ENCODE measurements at regions not wholly inside any gene's neighbourhood (a gene's known extent, or its start where the extent isn't known, plus 50 kb on each side); places are given as distances from the start of the nearest gene placed in this dataset.

DNA sequence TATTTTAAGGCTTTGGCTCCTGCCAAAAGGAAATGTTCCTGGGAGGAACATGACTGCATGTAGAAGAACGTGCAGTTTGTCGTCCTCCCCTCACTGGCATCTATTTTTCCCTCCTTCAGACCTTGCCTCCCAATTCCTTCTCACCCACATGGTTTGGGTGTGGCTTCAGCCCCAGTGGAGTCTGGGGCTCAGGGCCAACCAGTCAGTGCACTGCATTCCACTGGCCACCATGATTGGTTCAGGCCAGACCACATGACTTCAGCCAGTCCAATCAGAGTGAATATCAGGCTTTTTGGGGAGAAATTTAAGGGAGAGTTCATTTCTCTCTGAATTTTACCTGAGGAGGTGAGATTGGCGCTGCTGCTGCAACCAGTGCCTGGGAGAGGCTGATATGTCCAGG, 171.6 kb downstream of the ZIC5 start:
- intact Hi-C loops (cut with DNase I), result no loop called here
- no peak for DNase-seq
- no peak overlapping the region for H3K9ac ChIP-seq (ENCODE audit: low read depth in 2 of 2, low read length in 2 of 2)

DNA sequence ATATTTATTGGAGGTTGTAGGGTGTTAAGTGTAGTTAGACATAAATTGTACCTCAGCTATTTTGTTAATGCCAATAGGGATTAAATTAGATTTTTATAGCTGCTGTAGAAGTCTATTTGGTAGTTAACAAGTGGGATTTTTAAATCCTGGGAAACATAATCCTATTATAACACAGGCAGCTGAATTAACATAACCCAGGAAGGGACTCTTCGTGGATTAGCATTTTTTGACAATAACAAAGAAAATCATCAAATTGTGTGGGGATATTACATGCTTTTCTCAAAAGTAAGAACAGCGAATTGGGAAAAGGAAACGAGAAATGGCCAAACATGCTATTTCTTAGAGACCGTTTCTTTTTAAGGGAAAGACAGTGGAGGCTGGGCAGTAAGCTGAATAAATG, 172.8 kb downstream of the ZIC5 start:
- Histone ChIP-seq H3K4me1 (no peaks in the 10 kb centered on the region), H3K9me3 (no peaks in the 10 kb centered on the region), H3K9ac (ENCODE audit: low read depth in 2 of 2, low read length in 2 of 2) (no peak overlapping the region), H3K27me3 (no peaks in the 10 kb centered on the region), H3K27ac (no peak overlapping the region), H3K36me3 (no peaks in the 10 kb centered on the region), H3K4me3 (no peak overlapping the region)
- DNase-seq, result no peak
- TF ChIP-seq, protein P1, sequence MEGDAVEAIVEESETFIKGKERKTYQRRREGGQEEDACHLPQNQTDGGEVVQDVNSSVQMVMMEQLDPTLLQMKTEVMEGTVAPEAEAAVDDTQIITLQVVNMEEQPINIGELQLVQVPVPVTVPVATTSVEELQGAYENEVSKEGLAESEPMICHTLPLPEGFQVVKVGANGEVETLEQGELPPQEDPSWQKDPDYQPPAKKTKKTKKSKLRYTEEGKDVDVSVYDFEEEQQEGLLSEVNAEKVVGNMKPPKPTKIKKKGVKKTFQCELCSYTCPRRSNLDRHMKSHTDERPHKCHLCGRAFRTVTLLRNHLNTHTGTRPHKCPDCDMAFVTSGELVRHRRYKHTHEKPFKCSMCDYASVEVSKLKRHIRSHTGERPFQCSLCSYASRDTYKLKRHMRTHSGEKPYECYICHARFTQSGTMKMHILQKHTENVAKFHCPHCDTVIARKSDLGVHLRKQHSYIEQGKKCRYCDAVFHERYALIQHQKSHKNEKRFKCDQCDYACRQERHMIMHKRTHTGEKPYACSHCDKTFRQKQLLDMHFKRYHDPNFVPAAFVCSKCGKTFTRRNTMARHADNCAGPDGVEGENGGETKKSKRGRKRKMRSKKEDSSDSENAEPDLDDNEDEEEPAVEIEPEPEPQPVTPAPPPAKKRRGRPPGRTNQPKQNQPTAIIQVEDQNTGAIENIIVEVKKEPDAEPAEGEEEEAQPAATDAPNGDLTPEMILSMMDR (IDR thresholded peaks at IDR 0.05), result no peak
- intact Hi-C loops (cut with DNase I), result no loop called here

More for the DNA sequence above, 171.6 kb downstream of the ZIC5 start:
- Histone ChIP-seq H3K9me3 (no peaks in the 10 kb centered on the region), H3K36me3 (no peaks in the 10 kb centered on the region), H3K4me3 (no peak overlapping the region), H3K27ac (no peak overlapping the region), H3K27me3 (no peaks in the 10 kb centered on the region), H3K4me1 (no peaks in the 10 kb centered on the region)
- TF ChIP-seq, protein P1 (IDR thresholded peaks at IDR 0.05), result no peak

DNA sequence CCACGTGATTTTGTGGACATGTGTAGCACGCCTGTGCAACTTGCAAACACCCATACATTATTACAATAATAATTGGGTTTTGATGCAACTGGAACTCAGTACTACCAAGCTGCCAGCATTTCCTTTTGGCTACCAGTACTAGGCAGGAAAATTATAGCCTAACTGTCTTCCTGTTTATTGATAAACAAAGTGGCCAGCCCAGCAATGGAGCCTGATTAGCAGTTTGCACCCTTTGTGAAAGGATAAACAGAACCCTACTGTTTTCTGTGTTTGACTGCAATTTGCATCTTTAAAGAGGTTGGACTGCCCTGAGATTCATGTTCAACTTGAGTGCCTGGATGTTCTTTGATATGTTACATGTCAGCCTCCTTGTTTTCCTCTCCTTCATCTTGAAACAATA, 173.9 kb downstream of the ZIC5 start:
- no peak overlapping the region for H3K4me3 ChIP-seq
- H3K9ac ChIP-seq (ENCODE audit: low read depth in 2 of 2, low read length in 2 of 2), result no peak overlapping the region
- TF ChIP-seq, protein P1 (IDR thresholded peaks at IDR 0.05), result no peak
- H3K36me3 ChIP-seq, result no peaks in the 10 kb centered on the region
- intact Hi-C loops (cut with DNase I), result no loop called here
- no peaks in the 10 kb centered on the region for H3K4me1 ChIP-seq
- H3K9me3 ChIP-seq, result no peaks in the 10 kb centered on the region
- DNase-seq, result no peak
- H3K27me3 ChIP-seq, result no peaks in the 10 kb centered on the region
- H3K27ac ChIP-seq, result no peak overlapping the region

DNA sequence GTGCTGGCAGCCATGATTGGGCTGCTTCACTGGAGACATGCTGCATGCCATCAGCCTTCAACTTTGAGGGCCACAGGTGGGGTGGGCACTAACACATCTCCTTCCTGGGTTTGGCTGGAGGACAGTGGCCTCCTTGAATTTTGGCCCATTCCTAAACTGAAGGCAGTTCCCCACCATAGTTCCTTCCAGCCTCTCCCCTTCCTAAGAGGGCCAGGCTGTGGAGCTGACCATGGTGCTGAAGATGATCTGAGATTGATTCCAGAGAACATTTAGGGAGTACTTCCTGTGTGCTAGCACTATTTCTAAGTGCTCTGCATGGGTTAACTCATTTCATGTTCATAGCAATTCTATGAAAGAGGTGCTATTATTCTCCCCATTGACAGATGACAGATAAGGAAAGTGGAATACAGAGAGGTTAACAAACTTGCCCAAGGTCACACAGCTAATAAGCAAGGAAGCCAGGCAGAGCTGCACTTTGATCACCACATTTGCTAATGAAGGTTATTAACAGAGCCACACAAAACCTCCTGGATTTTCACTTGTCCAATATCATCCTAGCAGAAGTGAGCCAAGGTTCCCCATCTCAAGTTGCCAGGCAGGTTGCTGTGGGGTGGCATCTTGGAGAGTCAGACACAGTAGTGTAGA, 175.3 kb downstream of the ZIC5 start:
- no peaks in the 10 kb centered on the region for H3K36me3 ChIP-seq
- H3K4me1 ChIP-seq, result no peaks in the 10 kb centered on the region
- TF ChIP-seq, protein P1 (IDR thresholded peaks at IDR 0.05), result no peak
- no peak overlapping the region for H3K9ac ChIP-seq (ENCODE audit: low read depth in 2 of 2, low read length in 2 of 2)
- peak; percentile 38 for DNase-seq
- H3K27me3 ChIP-seq, result no peaks in the 10 kb centered on the region
- no peak overlapping the region for H3K27ac ChIP-seq
- H3K9me3 ChIP-seq, result no peaks in the 10 kb centered on the region
- intact Hi-C loops (cut with DNase I), result no loop called here
- H3K4me3 ChIP-seq, result no peak overlapping the region

DNA sequence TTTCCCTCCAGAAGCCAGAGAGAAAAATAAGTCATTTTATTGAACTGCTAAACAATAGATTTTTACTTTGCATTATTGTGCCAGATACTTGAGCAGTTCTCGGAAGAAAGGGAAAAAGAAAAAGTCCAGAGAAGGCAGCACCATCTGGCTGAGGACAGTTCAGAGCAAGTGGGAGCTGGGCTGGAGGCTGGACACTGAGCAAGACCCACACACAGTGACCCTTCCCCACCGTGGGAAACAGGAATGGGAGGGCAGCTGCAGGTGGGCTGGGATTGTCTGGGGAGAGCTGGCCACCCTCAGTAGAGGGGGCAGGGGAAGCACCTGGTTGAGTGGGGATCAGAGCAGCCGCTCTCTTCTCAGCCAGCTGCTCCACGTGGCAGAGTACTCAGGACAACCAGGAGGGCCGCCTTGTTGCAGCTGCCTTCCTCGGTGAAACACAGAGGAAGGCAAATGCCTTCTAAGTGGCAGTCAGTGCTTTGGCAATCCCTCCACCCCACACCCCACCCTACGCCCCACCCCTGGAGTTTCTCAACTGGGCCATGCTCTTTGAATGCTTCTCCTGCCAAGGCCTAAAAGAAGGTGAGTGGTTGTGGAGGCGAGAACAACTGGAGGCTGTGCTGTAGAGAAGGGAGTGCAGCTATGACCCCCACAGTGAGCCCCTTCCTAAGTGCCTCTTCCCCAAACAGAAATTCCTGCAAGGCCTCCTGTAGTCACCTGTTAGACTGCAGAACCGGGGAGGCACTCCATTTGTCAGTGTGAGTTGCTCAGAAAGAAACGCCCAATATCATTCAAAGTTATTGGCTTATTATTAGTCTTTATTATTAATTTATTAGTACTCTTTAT, 179.3 kb downstream of the ZIC5 start:
- intact Hi-C loops (cut with DNase I), result no loop called here
- TF ChIP-seq, protein P1 (IDR thresholded peaks at IDR 0.05), result no peak
- no peak for DNase-seq

More for the DNA sequence above, 179.3 kb downstream of the ZIC5 start:
- H3K36me3 ChIP-seq, result no peaks in the 10 kb centered on the region
- H3K4me3 ChIP-seq, result no peak overlapping the region
- H3K27me3 ChIP-seq, result no peaks in the 10 kb centered on the region
- H3K9ac ChIP-seq (ENCODE audit: low read depth in 2 of 2, low read length in 2 of 2), result no peak overlapping the region
- no peaks in the 10 kb centered on the region for H3K9me3 ChIP-seq
- no peak overlapping the region for H3K27ac ChIP-seq
- H3K4me1 ChIP-seq, result no peaks in the 10 kb centered on the region
